ENCODE measurements at regions not wholly inside any gene's neighbourhood (a gene's known extent, or its start where the extent isn't known, plus 50 kb on each side); places are given as distances from the start of the nearest gene placed in this dataset.

DNA sequence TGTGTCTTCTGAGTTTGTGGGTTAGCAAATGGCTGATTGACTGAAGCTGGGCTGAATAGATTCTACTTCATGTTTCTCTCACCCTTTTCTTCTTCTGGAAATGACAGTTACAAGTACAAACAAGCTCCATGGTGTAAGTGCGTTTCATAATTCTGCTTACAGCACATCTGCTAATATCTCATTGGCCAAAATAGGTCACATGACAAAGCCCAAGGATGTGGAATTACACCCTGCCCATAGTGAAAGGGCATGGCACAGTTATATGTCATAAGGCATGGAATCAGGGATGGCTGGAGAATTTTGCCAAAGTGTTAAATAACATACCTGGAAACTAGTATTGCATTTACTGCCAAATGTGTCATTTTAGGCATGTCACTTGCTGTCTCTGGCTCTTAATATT is 327.2 kb downstream of the NKX6-1 start:
- H4K20me1 ChIP-seq (replicated peaks; ENCODE audit: control insufficient read depth, extremely low read depth, insufficient read depth, low read length): no peaks in the 10 kb centered on the region
- no peak overlapping the region for H3K27ac ChIP-seq (ENCODE audit: insufficient read depth, low read depth, low read length)
- H3K27me3 ChIP-seq (ENCODE audit: control insufficient read depth in 2 of 2, insufficient read depth in 2 of 2, low read length in 2 of 2): no peaks in the 10 kb centered on the region
- H3K4me3 ChIP-seq (replicated peaks in 1 of 3; ENCODE audit: insufficient read depth in 1 of 3, low read depth in 1 of 3, low read length in 3 of 3): no peak overlapping the region
- H3K4me2 ChIP-seq (ENCODE audit: insufficient read depth, low read length): no peak overlapping the region
- H3K4me1 ChIP-seq (ENCODE audit: control insufficient read depth, extremely low read depth, insufficient read depth, low read length): no peaks in the 10 kb centered on the region
- no peak for FAIRE-seq
- DNase-seq (ENCODE audit: low read depth, low spot score): no peak
- ChIA-PET POLR2A (no interaction called here), CTCF (no interaction called here)
- no peaks in the 10 kb centered on the region for H3K9me3 ChIP-seq (replicated peaks; ENCODE audit: control insufficient read depth, insufficient read depth, low read length)
- dilution Hi-C loops (cut with MboI; ENCODE audit: extremely low pct_ligation_motif_present, low sequenced_read_pairs): no loop called here
- H3K36me3 ChIP-seq (ENCODE audit: control insufficient read depth in 2 of 2, extremely low read depth in 1 of 2, insufficient read depth in 2 of 2, low read length in 2 of 2): no peaks in the 10 kb centered on the region
- no peak overlapping the region for H2AFZ ChIP-seq (ENCODE audit: low read depth, low read length)
- H3K79me2 ChIP-seq (ENCODE audit: control insufficient read depth, insufficient read depth, low read length): no peaks in the 10 kb centered on the region
- H3K9ac ChIP-seq (replicated peaks; ENCODE audit: extremely low read depth, insufficient read depth, low read length): no peak overlapping the region
- BruUV-seq (replicated peaks): no TSS peak
- intact Hi-C loops (cut with micrococcal nuclease): no loop called here
- TF ChIP-seq FOS (IDR thresholded peaks at IDR 0.05; ENCODE audit: borderline replicate concordance, insufficient read depth, low read length): no peak
- no peak for TF ChIP-seq POLR2AphosphoS5 (IDR thresholded peaks at IDR 0.05; ENCODE audit: insufficient read depth, low read depth, low read length)
- TF ChIP-seq, protein P1, sequence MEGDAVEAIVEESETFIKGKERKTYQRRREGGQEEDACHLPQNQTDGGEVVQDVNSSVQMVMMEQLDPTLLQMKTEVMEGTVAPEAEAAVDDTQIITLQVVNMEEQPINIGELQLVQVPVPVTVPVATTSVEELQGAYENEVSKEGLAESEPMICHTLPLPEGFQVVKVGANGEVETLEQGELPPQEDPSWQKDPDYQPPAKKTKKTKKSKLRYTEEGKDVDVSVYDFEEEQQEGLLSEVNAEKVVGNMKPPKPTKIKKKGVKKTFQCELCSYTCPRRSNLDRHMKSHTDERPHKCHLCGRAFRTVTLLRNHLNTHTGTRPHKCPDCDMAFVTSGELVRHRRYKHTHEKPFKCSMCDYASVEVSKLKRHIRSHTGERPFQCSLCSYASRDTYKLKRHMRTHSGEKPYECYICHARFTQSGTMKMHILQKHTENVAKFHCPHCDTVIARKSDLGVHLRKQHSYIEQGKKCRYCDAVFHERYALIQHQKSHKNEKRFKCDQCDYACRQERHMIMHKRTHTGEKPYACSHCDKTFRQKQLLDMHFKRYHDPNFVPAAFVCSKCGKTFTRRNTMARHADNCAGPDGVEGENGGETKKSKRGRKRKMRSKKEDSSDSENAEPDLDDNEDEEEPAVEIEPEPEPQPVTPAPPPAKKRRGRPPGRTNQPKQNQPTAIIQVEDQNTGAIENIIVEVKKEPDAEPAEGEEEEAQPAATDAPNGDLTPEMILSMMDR (IDR thresholded peaks at IDR 0.05; ENCODE audit: extremely low read depth in 1 of 2, insufficient read depth in 1 of 2, low read depth in 1 of 2, low read length in 2 of 2): no peak
- no peak for TF ChIP-seq EZH2 (IDR thresholded peaks at IDR 0.05; ENCODE audit: borderline replicate concordance, low read depth, low read length, severe bottlenecking)
- no peak for TF ChIP-seq GATA2 (IDR thresholded peaks at IDR 0.05; ENCODE audit: insufficient read depth, insufficient read length, low read depth, low read length)
- TF ChIP-seq POLR2A (IDR thresholded peaks at IDR 0.05; ENCODE audit: low read depth, low read length): no peak
- H3K9me1 ChIP-seq (replicated peaks; ENCODE audit: control insufficient read depth, extremely low read depth, insufficient read depth, low read length): no peaks in the 10 kb centered on the region

DNA sequence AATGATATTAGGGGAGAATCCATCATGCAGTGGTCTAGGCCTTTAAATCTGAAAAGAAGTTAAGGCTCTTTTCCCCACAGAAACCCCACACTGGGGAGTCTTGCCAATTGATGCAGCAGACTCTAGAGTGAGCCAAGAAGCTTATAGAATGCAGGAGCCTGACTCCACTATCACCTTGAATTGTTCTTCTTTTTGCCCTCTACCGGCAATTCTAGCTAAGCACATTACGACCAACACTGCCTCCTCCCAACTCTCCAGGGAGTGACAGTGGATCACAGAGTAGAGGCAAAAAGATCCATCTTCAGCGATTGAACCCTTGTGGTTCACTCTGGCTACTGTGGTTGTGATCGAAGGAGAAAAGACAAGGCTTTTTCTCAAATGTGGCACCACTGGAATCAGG is 331.5 kb downstream of the NKX6-1 start:
- no peak overlapping the region for H3K4me3 ChIP-seq (replicated peaks in 1 of 3; ENCODE audit: insufficient read depth in 1 of 3, low read depth in 1 of 3, low read length in 3 of 3)
- H3K4me2 ChIP-seq (ENCODE audit: insufficient read depth, low read length): no peak overlapping the region
- no peaks in the 10 kb centered on the region for H3K9me1 ChIP-seq (replicated peaks; ENCODE audit: control insufficient read depth, extremely low read depth, insufficient read depth, low read length)
- no peaks in the 10 kb centered on the region for H3K36me3 ChIP-seq (ENCODE audit: control insufficient read depth in 2 of 2, extremely low read depth in 1 of 2, insufficient read depth in 2 of 2, low read length in 2 of 2)
- H3K79me2 ChIP-seq (ENCODE audit: control insufficient read depth, insufficient read depth, low read length): no peaks in the 10 kb centered on the region
- no peaks in the 10 kb centered on the region for H3K9me3 ChIP-seq (replicated peaks; ENCODE audit: control insufficient read depth, insufficient read depth, low read length)
- intact Hi-C loops (cut with micrococcal nuclease): no loop called here
- no peaks in the 10 kb centered on the region for H4K20me1 ChIP-seq (replicated peaks; ENCODE audit: control insufficient read depth, extremely low read depth, insufficient read depth, low read length)
- dilution Hi-C loops (cut with MboI; ENCODE audit: extremely low pct_ligation_motif_present, low sequenced_read_pairs): no loop called here
- no peak overlapping the region for H3K9ac ChIP-seq (replicated peaks; ENCODE audit: extremely low read depth, insufficient read depth, low read length)
- POLR2A ChIA-PET: no interaction called here
- H3K27me3 ChIP-seq (ENCODE audit: control insufficient read depth in 2 of 2, insufficient read depth in 2 of 2, low read length in 2 of 2): no peaks in the 10 kb centered on the region
- BruUV-seq (replicated peaks): no TSS peak
- no peaks in the 10 kb centered on the region for H3K4me1 ChIP-seq (ENCODE audit: control insufficient read depth, extremely low read depth, insufficient read depth, low read length)
- no peak for TF ChIP-seq MYC (IDR thresholded peaks at IDR 0.05; ENCODE audit: low read depth, low read length)
- TF ChIP-seq FOS (IDR thresholded peaks at IDR 0.05; ENCODE audit: borderline replicate concordance, insufficient read depth, low read length): no peak
- no peak for TF ChIP-seq EZH2 (IDR thresholded peaks at IDR 0.05; ENCODE audit: borderline replicate concordance, low read depth, low read length, severe bottlenecking)
- TF ChIP-seq JUN (IDR thresholded peaks at IDR 0.05; ENCODE audit: borderline replicate concordance, insufficient read depth, insufficient read length, low read depth): no peak
- TF ChIP-seq, protein P1 (IDR thresholded peaks at IDR 0.05; ENCODE audit: extremely low read depth in 1 of 2, insufficient read depth in 1 of 2, low read depth in 1 of 2, low read length in 2 of 2): no peak
- TF ChIP-seq, protein P2, sequence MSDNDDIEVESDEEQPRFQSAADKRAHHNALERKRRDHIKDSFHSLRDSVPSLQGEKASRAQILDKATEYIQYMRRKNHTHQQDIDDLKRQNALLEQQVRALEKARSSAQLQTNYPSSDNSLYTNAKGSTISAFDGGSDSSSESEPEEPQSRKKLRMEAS (IDR thresholded peaks at IDR 0.05; ENCODE audit: insufficient read depth, insufficient read length): no peak
- TF ChIP-seq POLR2A (IDR thresholded peaks at IDR 0.05; ENCODE audit: low read depth, low read length): no peak
- TF ChIP-seq POLR2AphosphoS5 (IDR thresholded peaks at IDR 0.05; ENCODE audit: insufficient read depth, low read depth, low read length): no peak
- no peak for TF ChIP-seq GATA2 (IDR thresholded peaks at IDR 0.05; ENCODE audit: insufficient read depth, insufficient read length, low read depth, low read length)
- DNase-seq (ENCODE audit: low read depth, low spot score) (no peak), FAIRE-seq (no peak)
- H2AFZ ChIP-seq (ENCODE audit: low read depth, low read length): no peak overlapping the region
- no peak overlapping the region for H3K27ac ChIP-seq (ENCODE audit: insufficient read depth, low read depth, low read length)
- CTCF ChIA-PET: no interaction called here
